ENCODE measurements at regions not wholly inside any gene's neighbourhood (a gene's known extent, or its start where the extent isn't known, plus 50 kb on each side); places are given as distances from the start of the nearest gene placed in this dataset.

GRCh38 chr13:40275636-40276035, 390.8 kb downstream of the FOXO1 start:
- no peak for TF ChIP-seq CTCF (IDR thresholded peaks at IDR 0.05)
- DNase-seq (no peak), ATAC-seq (no peak)
- no peaks in the 10 kb centered on the region for H3K4me1 ChIP-seq (ENCODE audit: low read depth)
- intact Hi-C loops (cut with DNase I, micrococcal nuclease): no loop called here
- no peak overlapping the region for H3K4me3 ChIP-seq
- H3K9me3 ChIP-seq: no peaks in the 10 kb centered on the region
- H3K36me3 ChIP-seq (ENCODE audit: low read depth): no peaks in the 10 kb centered on the region

GRCh38 chr13:40283666-40284065, 382.8 kb downstream of the FOXO1 start:
- TF ChIP-seq CTCF (IDR thresholded peaks at IDR 0.05): no peak
- intact Hi-C loops (cut with DNase I, micrococcal nuclease): no loop called here
- DNase-seq: no peak

GRCh38 chr13:40285634-40286033, 380.8 kb downstream of the FOXO1 start:
- Histone ChIP-seq H3K36me3 (ENCODE audit: low read depth) (no peaks in the 10 kb centered on the region), H3K9me3 (no peaks in the 10 kb centered on the region), H3K4me3 (no peak overlapping the region), H3K4me1 (ENCODE audit: low read depth) (no peaks in the 10 kb centered on the region)
- no peak for TF ChIP-seq CTCF (IDR thresholded peaks at IDR 0.05)
- DNase-seq (no peak), ATAC-seq (no peak)
- intact Hi-C loops (cut with DNase I, micrococcal nuclease): no loop called here

More at GRCh38 chr13:40283666-40284065, 382.8 kb downstream of the FOXO1 start:
- ATAC-seq: no peak
- no peaks in the 10 kb centered on the region for H3K4me1 ChIP-seq (ENCODE audit: low read depth)
- no peak overlapping the region for H3K4me3 ChIP-seq
- H3K9me3 ChIP-seq: no peaks in the 10 kb centered on the region
- H3K36me3 ChIP-seq (ENCODE audit: low read depth): no peaks in the 10 kb centered on the region

GRCh38 chr13:40287428-40287827, 379.0 kb downstream of the FOXO1 start:
- ATAC-seq (no peak), DNase-seq (no peak)
- intact Hi-C loops (cut with DNase I, micrococcal nuclease): no loop called here
- no peaks in the 10 kb centered on the region for H3K9me3 ChIP-seq
- no peak for TF ChIP-seq CTCF (IDR thresholded peaks at IDR 0.05)
- H3K4me1 ChIP-seq (ENCODE audit: low read depth): no peaks in the 10 kb centered on the region
- no peaks in the 10 kb centered on the region for H3K36me3 ChIP-seq (ENCODE audit: low read depth)
- no peak overlapping the region for H3K4me3 ChIP-seq

- Histone ChIP-seq H3K36me3 (ENCODE audit: low read depth) (no peaks in the 10 kb centered on the region), H3K9me3 (no peaks in the 10 kb centered on the region), H3K4me1 (ENCODE audit: low read depth) (no peaks in the 10 kb centered on the region), H3K4me3 (no peak overlapping the region)
- no peak for DNase-seq
- ATAC-seq: no peak
- intact Hi-C loops (cut with DNase I, micrococcal nuclease): no loop called here
- TF ChIP-seq CTCF (IDR thresholded peaks at IDR 0.05): no peak
Measured at GRCh38 chr13:40288259-40288658, 378.2 kb downstream of the FOXO1 start.

GRCh38 chr13:40290758-40291157, 375.7 kb downstream of the FOXO1 start:
- no peak for DNase-seq
- intact Hi-C loops (cut with DNase I, micrococcal nuclease): no loop called here
- no peak for TF ChIP-seq CTCF (IDR thresholded peaks at IDR 0.05)
- no peak overlapping the region for H3K4me3 ChIP-seq
- ATAC-seq: no peak
- peaks cover 4% of the 10 kb centered on the region for H3K9me3 ChIP-seq
- no peaks in the 10 kb centered on the region for H3K36me3 ChIP-seq (ENCODE audit: low read depth)
- H3K4me1 ChIP-seq (ENCODE audit: low read depth): no peaks in the 10 kb centered on the region

All from mucosa of descending colon (tissue), 3 donors.